Right lobe of liver (tissue), 6 donors: ENCODE measurements at regions not wholly inside any gene's neighbourhood (a gene's known extent, or its start where the extent isn't known, plus 50 kb on each side); places are given as distances from the start of the nearest gene placed in this dataset.

Experiments used
- ATAC-seq, 4 donors: fragments of 200-7000 bp; cut with Tn5 transposase; one replicate each; pipeline ENCODE4 v1.9.1; 2020; ENCODE audit warnings: mild to moderate bottlenecking in 4 of 4, moderate library complexity in 4 of 4
- DNase-seq, 3 donors: peaks; one replicate each; pipeline ENCODE4 v3.0.0-alpha.2; 2020
- H3K27ac ChIP-seq, 3 donors: fragments of 200-600 bp; one replicate each; pipeline ENCODE4 v1.8.0; 2022
- H3K27me3 ChIP-seq, 2 donors: fragments of 200-600 bp; one replicate each; pipeline ENCODE4 v1.8.0; 2022
- H3K36me3 ChIP-seq, 4 donors: fragments of 200-600 bp; sonication (generic) in 1 of 4; one replicate each; pipeline versions ENCODE4 v1.5.1 to v1.8.0; 2017 to 2022; ENCODE audit warnings: control low read depth in 1 of 4
- H3K4me1 ChIP-seq, 4 donors: fragments of 200-600 bp; sonication (generic) in 1 of 4; one replicate each; pipeline versions ENCODE4 v1.5.1 to v1.8.0; 2017 to 2022; ENCODE audit warnings: control low read depth in 1 of 4
- H3K4me3 ChIP-seq, 3 donors: fragments of 200-600 bp; one replicate each; pipeline ENCODE4 v1.8.0; 2022
- H3K9me3 ChIP-seq, 4 donors: fragments of 200-600 bp; sonication (generic) in 1 of 4; one replicate each; pipeline versions ENCODE4 v1.5.1 to v1.8.0; 2017 to 2022; ENCODE audit warnings: control low read depth in 1 of 4
- POLR2A ChIP-seq: fragments of 450-650 bp; IDR thresholded peaks from one replicate; pipeline ENCODE4 v1.6.1; 2017; ENCODE audit warnings: antibody characterized with exemption, mild to moderate bottlenecking
- WGBS: methylation state at CpG from one replicate; pipeline ENCODE4 v1.1.6; 2018; ENCODE audit warnings: low coverage, low lambda C conversion rate; ENCODE audit not compliant: insufficient coverage; ENCODE audit errors: missing lambda C conversion rate; 5-methylcytosine and 5-hydroxymethylcytosine counted together
- intact Hi-C, 2 donors: fragments of 100-400 bp; cut with DNase I; formaldehyde crosslinking; loops; one replicate each; pipeline versions ENCODE4 v1.11.2 to v1.14.1; 2022
- TF ChIP-seq, protein P1 (sequence below), 4 donors: fragments of 200-600 bp in 3 of 4; fragments of 450-650 bp in 1 of 4; IDR thresholded peaks; one replicate each; pipeline versions ENCODE4 v1.5.1 to v1.8.0; 2016 to 2022; ENCODE audit warnings: antibody characterized with exemption in 4 of 4, mild to moderate bottlenecking in 2 of 4
- donor health status: DM: no; HTN: yes; CAD: no.
- donor health status: DM: no; HTN: no; CAD: no.
- donor health status: DM: no; HTN: no; CAD: no.
- donor health status: DM: no; HTN: yes; CAD: no.
- donor health status: DM: no; HTN: yes; CAD: no.

DNA sequence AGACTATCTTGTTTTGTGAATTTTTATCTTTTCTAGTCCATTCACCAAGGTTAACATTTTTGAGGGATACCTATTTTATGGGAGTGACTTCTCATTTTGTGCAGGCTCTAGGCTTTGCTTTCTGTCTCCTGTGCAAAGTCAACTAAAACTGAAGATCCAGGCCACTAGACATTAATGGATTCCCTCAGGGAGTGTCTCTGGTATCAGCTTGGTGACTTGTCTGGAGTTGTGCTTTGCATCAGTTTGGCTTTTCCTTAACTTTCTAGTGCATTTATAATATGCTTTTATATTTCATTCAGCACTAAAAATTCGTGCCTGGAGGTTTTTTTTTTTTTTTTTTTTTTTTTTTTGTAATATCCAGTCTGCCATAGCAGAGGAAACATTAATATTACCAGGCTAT, 144.2 kb downstream of the YIPF5 start:
- DNase-seq (no peak), ATAC-seq (no peak)
- H3K4me1 ChIP-seq: no peaks in the 10 kb centered on the region
- no peaks in the 10 kb centered on the region for H3K36me3 ChIP-seq
- intact Hi-C loops: no loop called here
- 31% methylated on average over 1 of the region's 1 CpG for WGBS
- H3K4me3 ChIP-seq: no peak overlapping the region
- no peak overlapping the region for H3K27ac ChIP-seq
- H3K27me3 ChIP-seq: no peaks in the 10 kb centered on the region
- H3K9me3 ChIP-seq: no peaks in the 10 kb centered on the region
- TF ChIP-seq POLR2A: no peak
- TF ChIP-seq, protein P1, sequence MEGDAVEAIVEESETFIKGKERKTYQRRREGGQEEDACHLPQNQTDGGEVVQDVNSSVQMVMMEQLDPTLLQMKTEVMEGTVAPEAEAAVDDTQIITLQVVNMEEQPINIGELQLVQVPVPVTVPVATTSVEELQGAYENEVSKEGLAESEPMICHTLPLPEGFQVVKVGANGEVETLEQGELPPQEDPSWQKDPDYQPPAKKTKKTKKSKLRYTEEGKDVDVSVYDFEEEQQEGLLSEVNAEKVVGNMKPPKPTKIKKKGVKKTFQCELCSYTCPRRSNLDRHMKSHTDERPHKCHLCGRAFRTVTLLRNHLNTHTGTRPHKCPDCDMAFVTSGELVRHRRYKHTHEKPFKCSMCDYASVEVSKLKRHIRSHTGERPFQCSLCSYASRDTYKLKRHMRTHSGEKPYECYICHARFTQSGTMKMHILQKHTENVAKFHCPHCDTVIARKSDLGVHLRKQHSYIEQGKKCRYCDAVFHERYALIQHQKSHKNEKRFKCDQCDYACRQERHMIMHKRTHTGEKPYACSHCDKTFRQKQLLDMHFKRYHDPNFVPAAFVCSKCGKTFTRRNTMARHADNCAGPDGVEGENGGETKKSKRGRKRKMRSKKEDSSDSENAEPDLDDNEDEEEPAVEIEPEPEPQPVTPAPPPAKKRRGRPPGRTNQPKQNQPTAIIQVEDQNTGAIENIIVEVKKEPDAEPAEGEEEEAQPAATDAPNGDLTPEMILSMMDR (IDR thresholded peaks at IDR 0.05): no peak

DNA sequence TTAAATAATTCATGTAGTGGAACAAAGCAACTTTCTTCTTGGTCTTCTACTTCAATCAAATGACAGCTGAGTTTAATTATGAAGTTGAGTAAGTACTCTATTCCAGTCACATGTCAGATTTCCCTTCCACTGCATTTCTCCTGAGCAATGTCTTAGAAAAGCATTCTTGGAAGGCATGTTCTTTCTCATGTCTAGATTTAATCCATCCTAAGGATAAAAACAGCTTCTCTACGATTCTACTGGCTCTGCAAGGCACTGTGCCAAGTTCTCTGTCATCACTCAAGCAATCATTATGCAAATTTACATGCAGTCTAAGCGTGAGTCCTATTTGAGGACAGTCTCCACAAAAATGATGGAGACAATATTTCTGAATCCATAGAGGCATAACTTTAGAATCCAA, 142.4 kb downstream of the YIPF5 start:
- H3K36me3 ChIP-seq: no peaks in the 10 kb centered on the region
- H3K27ac ChIP-seq: no peak overlapping the region
- H3K4me1 ChIP-seq: no peaks in the 10 kb centered on the region
- intact Hi-C loops: no loop called here
- H3K9me3 ChIP-seq: no peaks in the 10 kb centered on the region
- ATAC-seq (no peak), DNase-seq (no peak)
- WGBS: 24% methylated on average over 2 of the region's 2 CpGs
- TF ChIP-seq, protein P1 (IDR thresholded peaks at IDR 0.05): no peak
- no peak for TF ChIP-seq POLR2A
- no peak overlapping the region for H3K4me3 ChIP-seq
- H3K27me3 ChIP-seq: no peaks in the 10 kb centered on the region

GRCh38 chr5:144028636-144029035, 141.8 kb downstream of the YIPF5 start:
- intact Hi-C loops: no loop called here
- H3K36me3 ChIP-seq: no peaks in the 10 kb centered on the region
- H3K27me3 ChIP-seq: no peaks in the 10 kb centered on the region
- H3K27ac ChIP-seq: no peak overlapping the region
- no peak overlapping the region for H3K4me3 ChIP-seq
- no peaks in the 10 kb centered on the region for H3K4me1 ChIP-seq
- DNase-seq (no peak), ATAC-seq (no peak)
- WGBS: 44% methylated on average over 2 of the region's 2 CpGs
- no peaks in the 10 kb centered on the region for H3K9me3 ChIP-seq
- TF ChIP-seq POLR2A: no peak
- TF ChIP-seq, protein P1 (IDR thresholded peaks at IDR 0.05): no peak

- TF ChIP-seq, protein P1 (IDR thresholded peaks at IDR 0.05): no peak
- TF ChIP-seq POLR2A: no peak
- Histone ChIP-seq H3K27ac (no peak overlapping the region), H3K9me3 (no peaks in the 10 kb centered on the region), H3K27me3 (no peaks in the 10 kb centered on the region), H3K4me3 (no peak overlapping the region), H3K36me3 (no peaks in the 10 kb centered on the region), H3K4me1 (no peaks in the 10 kb centered on the region)
- no peak for DNase-seq
- intact Hi-C loops: no loop called here
- ATAC-seq: no peak
- 71% methylated on average over 5 of the region's 5 CpGs for WGBS
These were observed 139.6 kb downstream of the YIPF5 start for GRCh38 chr5:144030904-144031303.

- Histone ChIP-seq H3K36me3 (no peaks in the 10 kb centered on the region), H3K27me3 (no peaks in the 10 kb centered on the region), H3K27ac (no peak overlapping the region), H3K9me3 (no peaks in the 10 kb centered on the region), H3K4me3 (no peak overlapping the region), H3K4me1 (no peaks in the 10 kb centered on the region)
- intact Hi-C loops: no loop called here
- WGBS: 44% methylated on average over 1 of the region's 6 CpGs
- ATAC-seq (no peak), DNase-seq (no peak)
- TF ChIP-seq, protein P1 (IDR thresholded peaks at IDR 0.05): no peak
- TF ChIP-seq POLR2A: no peak
These were observed 138.1 kb downstream of the YIPF5 start for GRCh38 chr5:144032375-144032774.
